ENCODE measurements at regions not wholly inside any gene's neighbourhood (a gene's known extent, or its start where the extent isn't known, plus 50 kb on each side); places are given as distances from the start of the nearest gene placed in this dataset.

DNA sequence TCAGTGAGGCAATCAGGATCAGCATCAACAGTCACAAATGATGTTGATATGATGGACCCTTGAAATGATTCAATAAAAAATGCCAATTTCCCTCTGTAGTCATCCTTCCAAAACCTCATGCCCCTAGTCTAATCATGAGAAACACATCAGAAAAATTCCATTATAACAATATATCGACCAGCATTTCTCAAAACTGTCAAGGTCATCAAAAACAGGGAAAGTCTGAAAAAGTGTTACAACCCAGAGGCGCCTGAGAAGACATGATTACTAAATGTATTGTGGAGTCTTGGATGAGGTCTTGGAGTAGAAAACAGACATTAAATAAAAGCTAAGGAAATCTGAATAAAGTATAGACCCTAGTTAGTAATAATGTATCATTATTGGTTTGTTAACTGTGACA, 133.8 kb downstream of the SLC35B3 start:
- TF ChIP-seq, protein P1, sequence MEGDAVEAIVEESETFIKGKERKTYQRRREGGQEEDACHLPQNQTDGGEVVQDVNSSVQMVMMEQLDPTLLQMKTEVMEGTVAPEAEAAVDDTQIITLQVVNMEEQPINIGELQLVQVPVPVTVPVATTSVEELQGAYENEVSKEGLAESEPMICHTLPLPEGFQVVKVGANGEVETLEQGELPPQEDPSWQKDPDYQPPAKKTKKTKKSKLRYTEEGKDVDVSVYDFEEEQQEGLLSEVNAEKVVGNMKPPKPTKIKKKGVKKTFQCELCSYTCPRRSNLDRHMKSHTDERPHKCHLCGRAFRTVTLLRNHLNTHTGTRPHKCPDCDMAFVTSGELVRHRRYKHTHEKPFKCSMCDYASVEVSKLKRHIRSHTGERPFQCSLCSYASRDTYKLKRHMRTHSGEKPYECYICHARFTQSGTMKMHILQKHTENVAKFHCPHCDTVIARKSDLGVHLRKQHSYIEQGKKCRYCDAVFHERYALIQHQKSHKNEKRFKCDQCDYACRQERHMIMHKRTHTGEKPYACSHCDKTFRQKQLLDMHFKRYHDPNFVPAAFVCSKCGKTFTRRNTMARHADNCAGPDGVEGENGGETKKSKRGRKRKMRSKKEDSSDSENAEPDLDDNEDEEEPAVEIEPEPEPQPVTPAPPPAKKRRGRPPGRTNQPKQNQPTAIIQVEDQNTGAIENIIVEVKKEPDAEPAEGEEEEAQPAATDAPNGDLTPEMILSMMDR (IDR thresholded peaks at IDR 0.05; ENCODE audit: low read depth, low read length), result no peak
- TF ChIP-seq POLR2A (IDR thresholded peaks at IDR 0.05; ENCODE audit: extremely low read depth, insufficient read length) (no peak), MYC (IDR thresholded peaks at IDR 0.05; ENCODE audit: low read depth, low read length) (no peak)
- TF ChIP-seq, protein P2, sequence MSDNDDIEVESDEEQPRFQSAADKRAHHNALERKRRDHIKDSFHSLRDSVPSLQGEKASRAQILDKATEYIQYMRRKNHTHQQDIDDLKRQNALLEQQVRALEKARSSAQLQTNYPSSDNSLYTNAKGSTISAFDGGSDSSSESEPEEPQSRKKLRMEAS (IDR thresholded peaks at IDR 0.05; ENCODE audit: low read depth, low read length), result no peak
